Caki2 (cell line): ENCODE measurements at regions not wholly inside any gene's neighbourhood (a gene's known extent, or its start where the extent isn't known, plus 50 kb on each side); places are given as distances from the start of the nearest gene placed in this dataset.

Experiments used
- DNase-seq: peaks from one replicate; pipeline ENCODE4 v3.0.0-alpha.2; 2015; ENCODE audit warnings: low read depth
- in situ Hi-C: cut with HindIII; loops from 2 replicates; pipeline ENCODE4 v1.10.0; 2016; ENCODE audit warnings: low sequenced_read_pairs, low pct_unique_long_range_greater_than_20kb, mixed read lengths

- in situ Hi-C loops = no loop called here
- no peak for DNase-seq
Measured at GRCh38 chr5:92775711-92776615, 805.1 kb downstream of the NR2F1-AS1 start.

GRCh38 chr5:92769978-92770377, 811.0 kb downstream of the NR2F1-AS1 start:
- in situ Hi-C loops = no loop called here
- no peak for DNase-seq

DNA sequence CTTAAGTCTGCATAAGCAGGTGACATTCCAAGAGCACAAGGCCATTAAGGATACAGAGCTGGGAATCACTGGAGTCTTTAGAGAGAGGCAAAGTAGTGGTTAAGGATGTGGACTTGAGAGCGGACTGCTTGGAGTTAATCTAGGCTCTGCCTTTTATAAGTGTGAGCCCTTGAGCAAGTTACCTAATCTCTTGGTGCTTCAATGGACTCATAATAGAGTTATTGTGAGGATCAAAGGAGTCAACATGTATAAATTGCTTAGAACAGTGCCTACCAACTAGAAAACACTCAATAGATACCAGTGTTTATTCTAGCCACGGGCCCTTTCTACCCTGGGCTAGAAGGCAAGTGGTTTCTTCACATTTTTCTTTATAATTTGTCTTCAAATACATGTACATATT, 819.4 kb downstream of the NR2F1-AS1 start:
- in situ Hi-C loops = no loop called here

DNA sequence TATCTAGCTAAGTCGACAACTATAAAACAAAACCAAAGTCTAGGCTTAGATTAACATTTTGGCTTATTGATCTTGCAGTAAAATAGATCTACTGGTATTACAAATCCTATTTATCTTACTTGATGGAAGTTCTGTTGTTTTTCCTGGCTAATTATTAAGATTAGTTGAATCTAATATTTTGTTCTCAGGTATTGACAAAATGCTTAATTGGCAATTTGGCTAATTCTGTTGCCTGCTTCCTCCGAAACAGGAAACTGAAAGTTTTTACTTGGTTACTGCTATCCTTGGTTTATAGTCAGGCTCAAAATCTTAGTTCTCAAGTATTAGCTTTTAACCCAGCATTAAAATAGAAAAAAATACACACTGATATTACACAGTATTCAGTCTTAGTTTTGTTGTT, 820.5 kb downstream of the NR2F1-AS1 start:
- in situ Hi-C loops = no loop called here
- DNase-seq = no peak

More for the DNA sequence above, 819.4 kb downstream of the NR2F1-AS1 start:
- DNase-seq = no peak

DNA sequence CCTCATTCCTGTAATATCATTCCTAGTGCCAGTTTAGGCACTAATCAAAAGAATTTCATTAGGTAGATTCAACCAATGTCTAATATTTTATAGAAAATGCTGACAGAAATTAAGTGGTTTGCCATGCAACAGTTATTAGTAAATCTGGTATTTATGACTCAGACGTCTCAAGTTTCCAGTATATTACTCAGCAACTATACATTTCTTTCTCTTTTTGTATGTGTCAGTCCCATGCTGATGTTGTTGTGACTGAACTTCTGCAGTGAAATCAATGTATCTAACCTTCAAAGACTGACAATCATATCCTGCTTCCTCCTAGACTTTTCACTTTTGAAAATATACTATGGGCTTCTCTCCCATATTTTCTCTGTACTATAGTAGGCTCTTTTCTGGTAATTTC, 822.5 kb downstream of the NR2F1-AS1 start:
- in situ Hi-C loops = no loop called here
- no peak for DNase-seq

DNA sequence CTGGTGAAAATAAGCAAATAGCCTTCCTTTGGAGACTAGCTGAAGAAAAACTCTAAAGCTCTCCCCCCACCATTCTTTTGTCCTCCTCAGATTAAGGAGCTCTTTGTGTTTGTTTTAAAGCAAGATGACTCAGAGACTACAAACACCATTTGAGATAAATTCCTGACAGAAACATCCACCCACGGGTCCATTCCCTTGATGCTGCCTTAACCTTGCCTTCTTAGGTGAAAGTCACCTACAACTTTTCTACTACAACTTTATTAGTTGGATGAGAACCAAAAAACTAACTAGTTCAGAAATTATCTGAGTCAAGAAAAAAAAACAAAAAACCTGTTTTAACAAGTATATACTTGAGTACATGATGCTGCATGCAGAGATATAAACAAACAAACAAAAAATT, 831.1 kb downstream of the NR2F1-AS1 start:
- no peak for DNase-seq
- in situ Hi-C loops = no loop called here

DNA sequence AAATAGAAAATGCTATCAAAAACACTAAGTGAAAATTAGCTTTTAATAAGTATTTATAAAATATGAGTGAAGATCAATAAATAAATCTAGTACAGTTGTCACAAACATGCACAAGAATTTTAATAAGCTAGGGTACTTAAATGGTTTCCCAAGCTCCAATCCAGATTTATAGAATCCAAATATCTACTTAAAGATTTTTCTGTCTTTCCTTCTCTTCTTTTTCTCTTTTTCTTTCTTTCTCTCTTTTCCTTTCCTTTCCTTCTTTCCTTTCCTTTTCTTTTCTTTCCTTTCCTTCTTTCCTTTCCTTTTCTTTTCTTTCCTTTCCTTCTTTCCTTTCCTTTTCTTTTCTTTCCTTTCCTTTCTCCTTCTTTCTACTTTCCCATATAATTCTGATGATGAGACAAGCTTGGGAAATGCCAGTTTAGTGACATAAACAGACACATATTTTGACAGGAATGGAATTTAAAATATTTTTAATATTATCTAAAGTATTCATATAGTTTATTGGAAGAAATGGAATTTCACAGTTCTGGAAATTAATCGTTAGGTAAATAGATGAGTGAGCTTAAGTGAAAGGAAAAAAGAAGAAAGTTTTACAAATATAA, 832.8 kb downstream of the NR2F1-AS1 start:
- in situ Hi-C loops = no loop called here
- DNase-seq = no peak

GRCh38 chr5:92741906-92742305, 839.1 kb downstream of the NR2F1-AS1 start:
- no peak for DNase-seq
- in situ Hi-C loops = no loop called here

- in situ Hi-C loops = no loop called here
- no peak for DNase-seq
Measured at GRCh38 chr5:92734211-92734940, 846.6 kb downstream of the NR2F1-AS1 start.

DNA sequence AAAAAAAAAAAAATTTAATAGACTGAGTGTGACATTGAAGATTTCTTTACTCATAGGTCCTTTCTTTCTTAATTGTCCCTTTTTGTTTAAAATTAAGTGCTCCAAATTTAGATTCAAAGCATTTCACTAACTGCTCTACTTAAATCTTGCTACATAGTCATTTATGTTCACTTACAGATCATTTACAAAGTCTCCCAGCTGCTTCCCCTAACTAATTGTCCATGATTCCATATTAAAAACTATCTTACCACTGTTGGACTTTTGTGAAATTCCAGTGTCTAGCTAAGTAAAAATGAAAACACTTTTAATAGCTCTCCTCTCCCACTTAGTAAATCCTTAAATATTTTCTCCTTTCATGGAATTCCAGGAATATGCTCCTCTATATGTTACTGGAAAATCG, 850.5 kb downstream of the NR2F1-AS1 start:
- in situ Hi-C loops = no loop called here
- no peak for DNase-seq

- DNase-seq = no peak
- in situ Hi-C loops = no loop called here
Measured at GRCh38 chr5:92729088-92729487, 851.9 kb downstream of the NR2F1-AS1 start.

DNA sequence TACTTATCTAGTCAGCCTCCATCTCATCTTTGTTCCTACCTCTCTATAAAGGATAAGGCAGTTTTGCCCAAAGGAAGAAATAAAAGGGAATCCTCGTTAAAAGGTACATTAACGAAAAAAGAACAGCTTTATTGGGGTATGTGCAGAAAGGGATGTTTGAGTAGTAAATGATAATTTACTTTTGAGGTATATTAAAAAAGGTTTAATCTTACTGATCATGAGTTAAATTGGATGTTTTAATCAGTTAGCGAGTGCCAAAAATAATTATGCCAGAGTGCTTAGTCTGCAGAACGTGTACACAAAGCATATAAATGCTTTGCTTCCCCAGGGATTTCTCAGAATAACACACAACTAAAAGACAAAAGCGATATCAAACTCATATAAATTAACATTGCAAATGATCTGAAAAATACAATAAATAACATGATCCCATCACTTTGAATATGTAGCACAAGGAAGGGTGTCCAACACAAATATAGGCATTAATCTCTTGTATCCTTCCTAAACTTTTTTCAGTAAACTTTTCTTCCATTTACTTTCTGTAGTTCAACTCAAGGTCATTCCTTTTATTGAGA, 865.0 kb downstream of the NR2F1-AS1 start:
- in situ Hi-C loops = no loop called here

GRCh38 chr5:92713826-92714225, 867.2 kb downstream of the NR2F1-AS1 start:
- no peak for DNase-seq
- in situ Hi-C loops = no loop called here

More for the DNA sequence above, 865.0 kb downstream of the NR2F1-AS1 start:
- DNase-seq = no peak

DNA sequence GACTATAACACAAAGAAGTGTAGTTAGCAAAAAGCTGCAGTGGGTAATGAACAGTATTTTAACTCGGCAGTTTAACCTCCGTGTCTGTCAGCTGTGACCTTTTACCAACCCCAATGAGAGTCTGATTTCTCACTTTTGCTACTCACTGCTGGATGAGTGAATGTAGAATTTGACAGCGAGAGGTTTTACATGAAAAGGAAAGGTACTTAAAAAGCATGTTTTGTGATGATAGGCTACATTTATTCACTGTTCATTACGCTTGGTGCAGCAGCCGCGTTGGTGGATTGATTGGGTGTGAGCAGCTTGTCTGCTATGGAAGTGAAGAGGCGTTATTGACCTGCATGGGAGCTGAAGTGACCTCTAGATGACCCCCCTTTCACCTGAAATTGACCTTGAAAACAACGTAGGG, 867.7 kb downstream of the NR2F1-AS1 start:
- in situ Hi-C loops = no loop called here
- DNase-seq = no peak

DNA sequence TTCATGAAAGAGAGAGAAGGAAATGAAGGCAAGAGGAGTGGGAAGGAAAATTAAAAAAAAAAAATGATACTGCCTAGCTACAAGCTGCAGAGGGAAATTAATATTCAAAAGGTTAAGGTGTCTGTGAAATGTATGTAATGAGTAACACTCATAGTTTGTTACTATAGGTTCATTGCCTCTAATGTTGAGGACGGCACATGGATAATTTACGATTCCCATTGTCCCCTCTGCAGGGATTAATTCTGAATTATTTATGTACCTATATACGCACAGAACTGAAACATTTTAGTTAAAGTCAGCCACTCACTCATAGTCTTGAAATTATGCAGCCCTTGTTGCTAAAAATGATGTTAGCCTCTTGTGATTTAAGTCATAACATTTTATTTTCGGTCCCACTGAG, 869.1 kb downstream of the NR2F1-AS1 start:
- no peak for DNase-seq
- in situ Hi-C loops = no loop called here

DNA sequence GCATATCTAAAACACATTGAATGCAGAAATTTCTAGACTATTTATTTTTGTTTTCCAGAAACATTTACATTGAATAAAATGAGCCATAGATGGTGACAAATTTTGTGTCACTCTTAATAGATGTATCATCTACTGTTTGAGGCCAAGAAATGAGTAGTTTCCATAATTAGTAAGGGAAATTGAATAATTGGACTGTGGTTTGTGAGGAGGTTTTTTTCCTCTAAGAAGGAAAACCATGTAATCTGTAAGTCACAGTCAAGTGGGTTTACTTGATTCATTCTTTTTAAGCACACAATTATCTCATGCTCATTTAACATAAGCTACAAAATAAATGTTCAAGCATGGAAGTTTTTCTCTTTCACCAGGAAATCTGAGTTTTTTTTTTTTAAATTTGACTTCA, 876.4 kb downstream of the NR2F1-AS1 start:
- in situ Hi-C loops = no loop called here
- no peak for DNase-seq

DNA sequence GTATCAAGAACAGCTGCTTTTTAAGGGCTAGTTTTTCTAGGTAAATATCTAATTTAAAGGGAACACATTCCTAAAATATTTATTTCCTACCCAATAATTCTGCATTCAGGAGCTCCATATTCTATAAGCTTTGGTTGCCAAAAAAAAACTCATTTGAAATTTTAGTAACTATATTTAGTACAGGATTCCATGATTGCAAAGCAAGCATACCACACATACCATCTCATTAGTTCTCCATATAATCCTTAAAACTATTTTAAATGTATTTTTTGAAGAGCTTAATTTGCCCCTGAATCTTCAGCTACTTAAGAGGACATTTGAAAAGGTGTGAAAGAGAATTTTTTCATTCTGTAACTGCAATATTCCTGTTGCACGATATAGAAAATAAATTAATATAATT, 877.0 kb downstream of the NR2F1-AS1 start:
- no peak for DNase-seq
- in situ Hi-C loops = no loop called here

DNA sequence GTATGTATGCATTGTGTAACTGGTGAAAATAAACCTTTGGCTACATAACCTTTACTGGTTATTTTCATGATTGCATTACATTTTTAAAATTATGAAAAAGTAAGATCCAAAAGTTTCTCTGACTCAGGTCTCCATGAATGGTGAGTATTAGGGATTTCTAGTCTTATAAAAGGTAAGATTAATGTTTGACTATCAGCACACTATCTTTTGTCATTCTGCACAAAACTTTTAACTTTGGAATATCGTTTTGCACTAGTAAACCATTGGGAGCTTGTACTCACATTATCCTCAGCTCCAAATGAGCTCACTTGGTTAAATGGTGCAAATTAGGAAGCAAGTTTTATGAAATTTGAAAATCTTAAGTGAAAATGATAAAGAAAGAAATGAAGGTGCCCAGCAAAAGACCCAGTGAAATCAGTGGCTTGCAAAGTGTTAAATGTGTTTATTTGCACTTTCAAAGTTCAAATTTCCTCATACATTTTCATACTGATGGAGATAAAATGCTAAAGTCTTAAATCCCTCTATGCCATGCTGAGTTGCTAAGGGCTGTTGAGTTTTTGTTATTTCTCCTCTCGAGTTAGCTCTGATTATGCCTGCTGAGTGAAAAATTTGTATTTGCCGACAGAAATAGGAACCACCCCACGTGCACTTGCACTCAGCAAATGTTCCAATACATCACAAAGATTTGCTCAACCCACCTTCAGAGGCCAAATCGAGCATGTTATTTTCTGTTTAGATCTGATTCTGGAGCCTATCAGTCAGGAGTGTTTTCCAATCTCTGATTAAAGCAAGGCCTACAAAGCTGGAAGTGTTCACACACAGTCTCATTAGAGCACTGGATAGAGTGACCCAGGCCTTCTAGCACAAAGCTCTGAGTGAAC, 885.7 kb downstream of the NR2F1-AS1 start:
- in situ Hi-C loops = no loop called here
- DNase-seq = no peak
